Osteoblast (primary cell): ENCODE measurements at regions not wholly inside any gene's neighbourhood (a gene's known extent, or its start where the extent isn't known, plus 50 kb on each side); places are given as distances from the start of the nearest gene placed in this dataset.

Experiments
- DNase-seq: peaks from one replicate; pipeline ENCODE4 v3.0.0; 2011; ENCODE audit warnings: low spot score, mixed read lengths; ENCODE audit not compliant: insufficient read length; ENCODE audit errors: missing footprints
- H2AFZ ChIP-seq: 2 replicates; pipeline ENCODE4 v1.6.0; 2011; ENCODE audit warnings: mild to moderate bottlenecking, low read length
- H3K27ac ChIP-seq: 2 replicates; pipeline ENCODE4 v1.5.1; 2011; ENCODE audit warnings: mild to moderate bottlenecking, low read depth, low read length, moderate library complexity
- H3K27me3 ChIP-seq: 2 replicates; pipeline ENCODE4 v1.6.0; 2012; ENCODE audit warnings: mild to moderate bottlenecking, control low read depth, inconsistent platforms, low read length, moderate library complexity; ENCODE audit not compliant: insufficient read depth
- H3K36me3 ChIP-seq: 2 replicates; pipeline ENCODE4 v1.5.1; 2011; ENCODE audit warnings: mild to moderate bottlenecking, low read length, control low read depth, moderate library complexity; ENCODE audit not compliant: insufficient read depth
- H3K4me1 ChIP-seq: 2 replicates; pipeline ENCODE4 v1.5.1; 2011; ENCODE audit warnings: mild to moderate bottlenecking, low read length, control low read depth, moderate library complexity; ENCODE audit not compliant: insufficient read depth
- H3K4me2 ChIP-seq: 2 replicates; pipeline ENCODE4 v1.6.0; 2011; ENCODE audit warnings: mild to moderate bottlenecking, low read length; ENCODE audit not compliant: insufficient read depth
- H3K4me3 ChIP-seq: fragments of 200-600 bp; sonication (generic); 3 replicates; pipeline ENCODE4 v1.5.1; 2012; ENCODE audit warnings: mild to moderate bottlenecking, low read length, inconsistent platforms; ENCODE audit not compliant: insufficient read depth
- H3K79me2 ChIP-seq: 2 replicates; pipeline ENCODE4 v1.6.0; 2012; ENCODE audit warnings: mild to moderate bottlenecking, low read length, control low read depth, inconsistent platforms; ENCODE audit not compliant: insufficient read depth
- H3K9me3 ChIP-seq: 2 replicates; pipeline ENCODE4 v1.5.1; 2011; ENCODE audit warnings: low read depth, low read length, control low read depth
- H4K20me1 ChIP-seq: 2 replicates; pipeline ENCODE4 v1.6.0; 2012; ENCODE audit warnings: mild to moderate bottlenecking, low read length, control low read depth; ENCODE audit not compliant: insufficient read depth
- CTCF ChIP-seq: IDR thresholded peaks from 2 replicates; pipeline ENCODE4 v1.5.1; 2011; ENCODE audit warnings: mild to moderate bottlenecking, low read depth, low read length, moderate library complexity; ENCODE audit errors: extremely low read depth

GRCh38 chr12:114924946-114925475 lies 241.0 kb upstream of the TBX3 start:
- Histone ChIP-seq H3K36me3 (no peaks in the 10 kb centered on the region), H3K4me3 (no peak overlapping the region), H2AFZ (no peak overlapping the region), H3K4me2 (no peak overlapping the region), H3K27ac (no peak overlapping the region), H3K79me2 (no peaks in the 10 kb centered on the region), H3K27me3 (no peaks in the 10 kb centered on the region), H4K20me1 (no peaks in the 10 kb centered on the region), H3K4me1 (peaks cover 16% of the 10 kb centered on the region), H3K9me3 (no peaks in the 10 kb centered on the region)
- peak; percentile 37 for DNase-seq
- TF ChIP-seq CTCF = no peak

- Histone ChIP-seq H3K36me3 (no peaks in the 10 kb centered on the region), H4K20me1 (no peaks in the 10 kb centered on the region), H3K4me1 (peaks cover 31% of the 10 kb centered on the region), H3K9me3 (no peaks in the 10 kb centered on the region), H3K79me2 (no peaks in the 10 kb centered on the region), H3K27me3 (no peaks in the 10 kb centered on the region), H2AFZ (no peak overlapping the region), H3K4me3 (no peak overlapping the region), H3K27ac (no peak overlapping the region), H3K4me2 (no peak overlapping the region)
- DNase-seq = no peak
- TF ChIP-seq CTCF = no peak
Measured at GRCh38 chr12:114921781-114922180, 237.8 kb upstream of the TBX3 start.

- Histone ChIP-seq H3K4me1 (peaks cover 39% of the 10 kb centered on the region), H3K36me3 (no peaks in the 10 kb centered on the region), H4K20me1 (no peaks in the 10 kb centered on the region), H3K27ac (no peak overlapping the region), H2AFZ (no peak overlapping the region), H3K9me3 (no peaks in the 10 kb centered on the region), H3K4me2 (peak overlapping the region; percentile 27), H3K79me2 (no peaks in the 10 kb centered on the region), H3K27me3 (no peaks in the 10 kb centered on the region), H3K4me3 (no peak overlapping the region)
- no peak for TF ChIP-seq CTCF
- DNase-seq = no peak
Measured at GRCh38 chr12:114920771-114921554, 237.0 kb upstream of the TBX3 start.

- H3K79me2 ChIP-seq = no peaks in the 10 kb centered on the region
- no peak for DNase-seq
- H3K4me1 ChIP-seq = peaks cover 49% of the 10 kb centered on the region
- no peaks in the 10 kb centered on the region for H4K20me1 ChIP-seq
- H3K27me3 ChIP-seq = no peaks in the 10 kb centered on the region
- H3K36me3 ChIP-seq = no peaks in the 10 kb centered on the region
- H3K27ac ChIP-seq = peak overlapping the region; percentile 46
- H3K9me3 ChIP-seq = no peaks in the 10 kb centered on the region
- TF ChIP-seq CTCF = no peak
- H2AFZ ChIP-seq = no peak overlapping the region
- no peak overlapping the region for H3K4me3 ChIP-seq
- H3K4me2 ChIP-seq = peak overlapping the region; percentile 21
Measured at GRCh38 chr12:114919479-114919878, 235.5 kb upstream of the TBX3 start.
